Gastroesophageal sphincter (tissue), 3 donors: ENCODE measurements at regions not wholly inside any gene's neighbourhood (a gene's known extent, or its start where the extent isn't known, plus 50 kb on each side); places are given as distances from the start of the nearest gene placed in this dataset.

Experiments used
- POLR2A ChIP-seq, 2 donors: fragments of 450-650 bp; IDR thresholded peaks; one replicate each; pipeline ENCODE4 v1.6.1; 2017; ENCODE audit warnings: antibody characterized with exemption in 2 of 2, mild to moderate bottlenecking in 2 of 2, moderate library complexity in 1 of 2
- TF ChIP-seq, protein P1 (sequence below), 4 experiments: fragments of 200-600 bp in 2 of 4; fragments of 450-650 bp in 2 of 4; sonication (generic) in 1 of 4; IDR thresholded peaks; one replicate each; pipeline ENCODE4 v1.5.1; 2017 to 2019; ENCODE audit warnings: antibody characterized with exemption in 4 of 4, mild to moderate bottlenecking in 2 of 4, moderate library complexity in 2 of 4

GRCh38 chr5:145227881-145228280 is 607.3 kb downstream of the PRELID2 start:
- TF ChIP-seq, protein P1, sequence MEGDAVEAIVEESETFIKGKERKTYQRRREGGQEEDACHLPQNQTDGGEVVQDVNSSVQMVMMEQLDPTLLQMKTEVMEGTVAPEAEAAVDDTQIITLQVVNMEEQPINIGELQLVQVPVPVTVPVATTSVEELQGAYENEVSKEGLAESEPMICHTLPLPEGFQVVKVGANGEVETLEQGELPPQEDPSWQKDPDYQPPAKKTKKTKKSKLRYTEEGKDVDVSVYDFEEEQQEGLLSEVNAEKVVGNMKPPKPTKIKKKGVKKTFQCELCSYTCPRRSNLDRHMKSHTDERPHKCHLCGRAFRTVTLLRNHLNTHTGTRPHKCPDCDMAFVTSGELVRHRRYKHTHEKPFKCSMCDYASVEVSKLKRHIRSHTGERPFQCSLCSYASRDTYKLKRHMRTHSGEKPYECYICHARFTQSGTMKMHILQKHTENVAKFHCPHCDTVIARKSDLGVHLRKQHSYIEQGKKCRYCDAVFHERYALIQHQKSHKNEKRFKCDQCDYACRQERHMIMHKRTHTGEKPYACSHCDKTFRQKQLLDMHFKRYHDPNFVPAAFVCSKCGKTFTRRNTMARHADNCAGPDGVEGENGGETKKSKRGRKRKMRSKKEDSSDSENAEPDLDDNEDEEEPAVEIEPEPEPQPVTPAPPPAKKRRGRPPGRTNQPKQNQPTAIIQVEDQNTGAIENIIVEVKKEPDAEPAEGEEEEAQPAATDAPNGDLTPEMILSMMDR (IDR thresholded peaks at IDR 0.05): no peak
- no peak for TF ChIP-seq POLR2A (IDR thresholded peaks at IDR 0.05)
